Stomach (tissue), 8 donors: ENCODE measurements at regions not wholly inside any gene's neighbourhood (a gene's known extent, or its start where the extent isn't known, plus 50 kb on each side); places are given as distances from the start of the nearest gene placed in this dataset.
A peak's percentile ranks its signal among the peaks of the same experiment; 100 is the strongest.

Source experiments
- DNase-seq, 2 donors: peaks; one replicate each; pipeline versions ENCODE4 v3.0.0 to v3.0.0-alpha.2; 2013 to 2019
- H3K27ac ChIP-seq, 5 donors: fragments of 200-600 bp in 4 of 5; sonication (generic) in 4 of 5; one replicate each; pipeline ENCODE4 v1.5.1; 2013 to 2019; ENCODE audit warnings: mild to moderate bottlenecking in 1 of 5, moderate library complexity in 1 of 5
- H3K27me3 ChIP-seq, 3 donors: fragments of 200-600 bp; sonication (generic); one replicate each; pipeline ENCODE4 v1.5.1; 2017 to 2019; ENCODE audit warnings: mixed run types in 1 of 3
- H3K36me3 ChIP-seq, 4 donors: fragments of 200-600 bp; sonication (generic); 1 replicate in 3 of 4; 2 replicates in 1 of 4; pipeline ENCODE4 v1.5.1; 2016 to 2019
- H3K4me1 ChIP-seq, 4 donors: fragments of 200-600 bp; sonication (generic); one replicate each; pipeline ENCODE4 v1.5.1; 2016 to 2019
- H3K4me3 ChIP-seq, 4 donors: fragments of 200-600 bp; sonication (generic) in 3 of 4; one replicate each; pipeline ENCODE4 v1.5.1; 2016 to 2019; ENCODE audit warnings: mild to moderate bottlenecking in 1 of 4
- H3K9me3 ChIP-seq, 4 donors: fragments of 200-600 bp; sonication (generic); one replicate each; pipeline ENCODE4 v1.5.1; 2016 to 2019
- EP300 ChIP-seq: sonication (generic); formaldehyde crosslinking; IDR thresholded peaks from one replicate; pipeline ENCODE4 v1.6.1; 2017; ENCODE audit warnings: antibody characterized with exemption
- POLR2A ChIP-seq, 4 donors: fragments of 450-650 bp; IDR thresholded peaks; one replicate each; pipeline ENCODE4 v1.6.1; 2016; ENCODE audit warnings: antibody characterized with exemption in 4 of 4, control low read depth in 2 of 4, mild to moderate bottlenecking in 1 of 4, moderate library complexity in 1 of 4
- POLR2AphosphoS5 ChIP-seq, 3 donors: sonication (generic); formaldehyde crosslinking; IDR thresholded peaks; one replicate each; pipeline ENCODE4 v1.6.1; 2016; ENCODE audit warnings: antibody characterized with exemption in 3 of 3
- WGBS, 5 donors: extraction: QIAGEN DNeasy Blood & Tissue Kit in 3 of 5; methylation state at CpG; one replicate each; pipeline versions ENCODE4 v1.1.5 to v1.1.7; 2013 to 2018; 5-methylcytosine and 5-hydroxymethylcytosine counted together
- intact Hi-C: fragments of 100-400 bp; cut with DNase I; formaldehyde crosslinking; loops from one replicate; pipeline ENCODE4 v1.15.1; 2023; ENCODE audit warnings: low total_unique reads
- TF ChIP-seq, protein P1 (sequence below), 7 experiments: fragments of 450-650 bp in 4 of 7; fragments of 200-600 bp in 3 of 7; sonication (generic) in 3 of 7; IDR thresholded peaks; one replicate each; pipeline ENCODE4 v1.5.1; 2016 to 2019; ENCODE audit warnings: antibody characterized with exemption in 7 of 7, control low read depth in 2 of 7, mild to moderate bottlenecking in 1 of 7
- donor health status: healthy with polysubstance abuse.
- donor health status: Bipolar disorder and iron deficiency.
- donor health status: healthy.

DNA sequence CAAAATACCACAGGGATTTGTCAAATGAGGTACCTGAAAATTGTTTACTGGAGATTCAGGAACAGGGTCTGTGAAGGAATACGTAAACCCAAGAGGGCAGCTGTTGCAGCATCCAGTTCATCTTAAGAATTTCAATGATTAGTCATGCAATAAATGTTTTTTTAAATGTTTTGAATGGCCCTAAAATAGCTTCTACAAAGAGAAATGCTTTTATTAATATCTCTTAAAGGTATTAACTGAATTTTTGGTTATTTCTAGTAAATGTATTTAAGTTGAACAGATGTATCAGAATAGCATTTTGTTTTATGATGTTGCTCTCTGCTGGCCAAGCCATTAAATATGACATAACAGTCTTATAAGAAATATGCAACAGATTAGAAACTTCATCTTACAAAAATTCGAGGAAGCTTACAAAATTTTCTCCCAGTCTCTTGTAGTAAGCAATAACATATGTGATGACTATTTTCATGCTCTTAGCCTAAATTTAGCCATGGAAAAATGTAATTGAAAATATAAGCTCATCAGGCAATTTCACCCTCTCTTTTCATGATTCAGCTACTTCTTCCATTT, 863.9 kb downstream of the SUCLG1 start:
- Histone ChIP-seq H3K27me3 (no peaks in the 10 kb centered on the region), H3K27ac (no peak overlapping the region), H3K36me3 (no peaks in the 10 kb centered on the region), H3K9me3 (peaks cover 0 to 7% (median 3%) of the 10 kb centered on the region in 4 donors), H3K4me1 (no peaks in the 10 kb centered on the region), H3K4me3 (no peak overlapping the region)
- DNase-seq, result peak in 1 of 2 donors; percentile 13
- TF ChIP-seq, protein P1, sequence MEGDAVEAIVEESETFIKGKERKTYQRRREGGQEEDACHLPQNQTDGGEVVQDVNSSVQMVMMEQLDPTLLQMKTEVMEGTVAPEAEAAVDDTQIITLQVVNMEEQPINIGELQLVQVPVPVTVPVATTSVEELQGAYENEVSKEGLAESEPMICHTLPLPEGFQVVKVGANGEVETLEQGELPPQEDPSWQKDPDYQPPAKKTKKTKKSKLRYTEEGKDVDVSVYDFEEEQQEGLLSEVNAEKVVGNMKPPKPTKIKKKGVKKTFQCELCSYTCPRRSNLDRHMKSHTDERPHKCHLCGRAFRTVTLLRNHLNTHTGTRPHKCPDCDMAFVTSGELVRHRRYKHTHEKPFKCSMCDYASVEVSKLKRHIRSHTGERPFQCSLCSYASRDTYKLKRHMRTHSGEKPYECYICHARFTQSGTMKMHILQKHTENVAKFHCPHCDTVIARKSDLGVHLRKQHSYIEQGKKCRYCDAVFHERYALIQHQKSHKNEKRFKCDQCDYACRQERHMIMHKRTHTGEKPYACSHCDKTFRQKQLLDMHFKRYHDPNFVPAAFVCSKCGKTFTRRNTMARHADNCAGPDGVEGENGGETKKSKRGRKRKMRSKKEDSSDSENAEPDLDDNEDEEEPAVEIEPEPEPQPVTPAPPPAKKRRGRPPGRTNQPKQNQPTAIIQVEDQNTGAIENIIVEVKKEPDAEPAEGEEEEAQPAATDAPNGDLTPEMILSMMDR (IDR thresholded peaks at IDR 0.05), result no peak
- intact Hi-C loops, result no loop called here
- 63 to 71% (median 66%) methylated on average over 2 of the region's 2 CpGs for WGBS, 5 donors

DNA sequence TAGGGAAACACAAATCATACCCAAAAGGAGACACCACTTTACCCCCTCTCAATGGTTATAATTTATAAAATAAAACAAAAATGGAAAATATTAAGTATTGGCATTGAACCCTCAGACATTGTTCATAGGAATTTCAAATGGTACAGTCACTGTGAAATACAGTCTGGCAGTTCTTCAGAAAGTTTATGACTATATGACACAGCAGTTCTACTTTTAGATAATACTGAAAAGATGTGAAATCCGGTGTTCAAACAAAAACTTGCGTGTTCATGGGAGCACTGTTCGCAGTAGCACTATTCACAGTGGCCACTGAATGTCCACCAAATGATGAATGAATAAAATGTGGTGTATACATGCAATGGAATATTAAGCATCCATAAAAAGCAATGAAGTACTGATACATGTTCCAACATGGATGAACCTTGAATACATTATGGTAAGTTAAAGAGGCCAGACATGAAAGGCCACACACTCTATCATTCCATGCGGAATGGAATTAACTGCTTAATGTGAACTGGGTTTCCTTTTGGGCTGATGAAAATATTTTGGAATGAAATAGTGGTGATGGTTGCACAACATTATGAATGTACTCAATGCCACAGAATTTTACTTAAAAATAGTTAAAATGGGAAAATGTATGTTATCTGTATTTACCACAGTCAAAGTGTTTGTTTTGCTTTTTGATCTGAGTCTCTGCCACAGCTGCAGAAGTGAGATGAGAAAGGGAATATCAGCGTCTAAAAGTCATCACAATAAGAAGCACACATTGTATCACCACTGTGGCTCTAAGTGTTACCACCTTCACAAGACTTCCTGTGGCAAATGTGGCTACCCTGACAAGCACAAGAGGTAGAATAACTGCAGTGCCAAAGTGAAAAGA, 864.6 kb downstream of the SUCLG1 start:
- Histone ChIP-seq H3K36me3 (no peaks in the 10 kb centered on the region), H3K9me3 (peaks cover 0 to 4% (median 1%) of the 10 kb centered on the region in 4 donors), H3K4me1 (no peaks in the 10 kb centered on the region), H3K27me3 (no peaks in the 10 kb centered on the region), H3K27ac (no peak overlapping the region), H3K4me3 (no peak overlapping the region)
- no peak for DNase-seq
- WGBS, 5 donors, result 74 to 85% (median 78%) methylated on average over 5 of the region's 5 CpGs
- TF ChIP-seq EP300, result no peak
- no peak for TF ChIP-seq POLR2A (IDR thresholded peaks at IDR 0.05)
- TF ChIP-seq POLR2AphosphoS5 (IDR thresholded peaks at IDR 0.05), result no peak
- TF ChIP-seq, protein P1 (IDR thresholded peaks at IDR 0.05), result no peak
- intact Hi-C loops, result no loop called here

DNA sequence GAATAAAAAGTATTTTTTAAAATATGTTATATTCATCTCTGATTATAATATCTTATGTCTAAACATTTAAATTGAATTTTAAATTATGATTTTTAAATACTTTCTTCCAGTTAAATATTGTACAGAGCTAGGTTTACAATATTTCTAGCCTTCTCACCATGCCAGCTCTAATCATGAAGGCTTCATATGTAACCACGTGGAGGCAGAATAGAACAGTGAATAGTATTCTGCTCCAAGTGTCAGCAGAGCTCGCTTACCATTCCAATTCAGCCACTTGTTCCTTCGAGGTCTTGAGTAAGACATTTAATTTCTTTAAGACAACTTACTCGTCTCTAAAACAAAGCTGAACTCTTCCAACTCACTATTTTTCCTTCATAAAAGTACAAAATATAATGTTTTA, 871.8 kb downstream of the SUCLG1 start:
- Histone ChIP-seq H3K4me3 (no peak overlapping the region), H3K36me3 (no peaks in the 10 kb centered on the region), H3K4me1 (no peaks in the 10 kb centered on the region), H3K27ac (no peak overlapping the region), H3K9me3 (no peaks in the 10 kb centered on the region), H3K27me3 (no peaks in the 10 kb centered on the region)
- intact Hi-C loops, result no loop called here
- WGBS, 5 donors, result 68 to 82% (median 77%) methylated on average over 4 of the region's 4 CpGs
- no peak for DNase-seq
- TF ChIP-seq EP300, result no peak

DNA sequence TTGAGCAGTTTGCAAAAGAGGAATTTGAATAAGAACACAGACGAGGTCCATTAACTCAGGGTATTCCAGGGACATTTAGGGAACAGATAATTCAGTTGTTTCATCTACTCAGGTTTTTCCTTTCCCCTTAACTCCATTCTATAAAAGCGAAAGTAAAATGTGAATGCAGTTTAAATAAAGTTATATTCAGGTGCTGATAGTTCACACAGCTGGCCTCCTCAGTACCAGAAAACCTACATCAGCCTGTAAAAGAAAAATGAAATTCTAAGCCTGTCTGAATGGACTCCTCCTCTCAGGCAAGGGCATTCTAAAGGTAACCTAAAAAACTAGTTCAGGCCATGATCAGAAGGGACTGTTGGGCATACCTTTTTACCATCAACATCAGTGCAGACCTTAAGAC, 873.8 kb downstream of the SUCLG1 start:
- TF ChIP-seq POLR2A (IDR thresholded peaks at IDR 0.05) (no peak), POLR2AphosphoS5 (IDR thresholded peaks at IDR 0.05) (no peak), EP300 (no peak)
- TF ChIP-seq, protein P1 (IDR thresholded peaks at IDR 0.05), result no peak
- no peaks in the 10 kb centered on the region for H3K4me1 ChIP-seq
- H3K36me3 ChIP-seq, result no peaks in the 10 kb centered on the region
- no peaks in the 10 kb centered on the region for H3K27me3 ChIP-seq
- no peak overlapping the region for H3K4me3 ChIP-seq
- intact Hi-C loops, result no loop called here
- H3K27ac ChIP-seq, result no peak overlapping the region
- H3K9me3 ChIP-seq, result no peaks in the 10 kb centered on the region
- DNase-seq, result no peak
- 77 to 86% (median 80%) methylated on average over 2 of the region's 2 CpGs for WGBS, 5 donors

DNA sequence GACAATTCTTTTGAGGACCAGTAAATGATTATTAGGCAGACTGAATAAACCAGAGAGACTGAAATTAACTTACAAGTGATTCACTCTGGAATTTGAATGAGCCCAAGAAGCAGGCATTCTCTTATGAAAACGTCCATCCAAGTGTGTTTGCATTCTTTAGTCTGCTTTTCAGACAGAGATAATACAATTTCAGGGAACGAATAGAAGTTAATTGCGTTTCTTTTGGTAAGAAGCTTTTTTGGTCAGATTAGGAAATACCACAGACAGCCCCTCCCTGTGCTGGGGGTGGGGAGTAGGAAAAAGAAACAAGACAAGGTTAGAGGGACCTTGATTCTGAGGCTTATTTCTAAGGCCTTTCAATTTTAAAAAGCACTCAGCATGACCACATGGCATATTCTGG, 874.4 kb downstream of the SUCLG1 start:
- 29 to 47% (median 33%) methylated on average over 3 of the region's 3 CpGs for WGBS, 5 donors
- intact Hi-C loops, result no loop called here
- TF ChIP-seq, protein P1 (IDR thresholded peaks at IDR 0.05), result no peak
- TF ChIP-seq POLR2AphosphoS5 (IDR thresholded peaks at IDR 0.05) (no peak), EP300 (no peak), POLR2A (IDR thresholded peaks at IDR 0.05) (no peak)

More for the DNA sequence above, 874.4 kb downstream of the SUCLG1 start:
- Histone ChIP-seq H3K27me3 (no peaks in the 10 kb centered on the region), H3K4me3 (no peak overlapping the region), H3K9me3 (no peaks in the 10 kb centered on the region), H3K27ac (no peak overlapping the region), H3K4me1 (no peaks in the 10 kb centered on the region), H3K36me3 (no peaks in the 10 kb centered on the region)
- DNase-seq, result no peak
